HG02571 (cell line): ENCODE measurements at regions not wholly inside any gene's neighbourhood (a gene's known extent, or its start where the extent isn't known, plus 50 kb on each side); places are given as distances from the start of the nearest gene placed in this dataset.
"Not testable (repeated sequence)": the region's sequence is repeated elsewhere in the genome, so short reads cannot be mapped to it uniquely, and the experiment has no call there.

Experiments used
- ATAC-seq: cut with Tn5 transposase; IDR thresholded peaks from one replicate; pipeline ENCODE4 v1.9.1; 2021; ENCODE audit warnings: mild to moderate bottlenecking, moderate library complexity; ENCODE audit not compliant: unreplicated experiment

- ATAC-seq = no peak
These were observed 576.8 kb upstream of the HS3ST1 start for GRCh38 chr4:12005471-12005870.

- not testable (repeated sequence) for ATAC-seq
These were observed 567.9 kb upstream of the HS3ST1 start for GRCh38 chr4:11996581-11996980.

GRCh38 chr4:11976726-11977263, 548.1 kb upstream of the HS3ST1 start:
- no peak for ATAC-seq

- ATAC-seq = no peak
These were observed 544.6 kb upstream of the HS3ST1 start for GRCh38 chr4:11973270-11973669.

GRCh38 chr4:11970754-11971153, 542.1 kb upstream of the HS3ST1 start:
- no peak for ATAC-seq

- ATAC-seq = no peak
These were observed 538.1 kb upstream of the HS3ST1 start for GRCh38 chr4:11966782-11967181.

- ATAC-seq = no peak
These were observed 525.4 kb upstream of the HS3ST1 start for GRCh38 chr4:11954093-11954492.

- no peak for ATAC-seq
These were observed 520.7 kb upstream of the HS3ST1 start for GRCh38 chr4:11949355-11949754.

- not testable (repeated sequence) for ATAC-seq
These were observed 518.9 kb upstream of the HS3ST1 start for GRCh38 chr4:11947629-11948028.

- ATAC-seq = no peak
These were observed 509.2 kb upstream of the HS3ST1 start for GRCh38 chr4:11937941-11938340.

GRCh38 chr4:11931266-11931820, 502.6 kb upstream of the HS3ST1 start:
- ATAC-seq = no peak

GRCh38 chr4:11929080-11929479, 500.4 kb upstream of the HS3ST1 start:
- no peak for ATAC-seq

GRCh38 chr4:11919316-11919715, 490.6 kb upstream of the HS3ST1 start:
- no peak for ATAC-seq

- no peak for ATAC-seq
These were observed 485.7 kb upstream of the HS3ST1 start for GRCh38 chr4:11914406-11914805.

- no peak for ATAC-seq
These were observed 484.2 kb upstream of the HS3ST1 start for GRCh38 chr4:11912886-11913285.

GRCh38 chr4:11910812-11911211, 482.1 kb upstream of the HS3ST1 start:
- no peak for ATAC-seq

GRCh38 chr4:11908712-11909111, 480.0 kb upstream of the HS3ST1 start:
- ATAC-seq = no peak

- ATAC-seq = no peak
These were observed 479.5 kb upstream of the HS3ST1 start for GRCh38 chr4:11908205-11908604.

GRCh38 chr4:11904846-11905739, 476.4 kb upstream of the HS3ST1 start:
- no peak for ATAC-seq

GRCh38 chr4:11904117-11904535, 475.4 kb upstream of the HS3ST1 start:
- ATAC-seq = no peak

GRCh38 chr4:11901089-11901488, 472.4 kb upstream of the HS3ST1 start:
- ATAC-seq = no peak

GRCh38 chr4:11900359-11900758, 471.7 kb upstream of the HS3ST1 start:
- no peak for ATAC-seq
